ENCODE measurements at regions not wholly inside any gene's neighbourhood (a gene's known extent, or its start where the extent isn't known, plus 50 kb on each side); places are given as distances from the start of the nearest gene placed in this dataset.
"Not testable (repeated sequence)": the region's sequence is repeated elsewhere in the genome, so short reads cannot be mapped to it uniquely, and the experiment has no call there.

- Histone ChIP-seq H3K4me1 (ENCODE audit: control insufficient read depth in 1 of 2, extremely low read depth in 1 of 2, insufficient read depth in 2 of 2, low read length in 2 of 2) (no peaks in the 10 kb centered on the region), H3K4me3 (ENCODE audit: control insufficient read depth in 1 of 2, extremely low read depth in 1 of 2, low read length in 1 of 2) (no peak overlapping the region), H3K27ac (ENCODE audit: low read length) (no peak overlapping the region), H3K36me3 (ENCODE audit: control insufficient read depth in 2 of 2, extremely low read depth in 1 of 2, insufficient read depth in 1 of 2, low read length in 1 of 2) (no peaks in the 10 kb centered on the region), H3K27me3 (replicated peaks in 1 of 2; ENCODE audit: control insufficient read depth in 2 of 2, extremely low read depth in 1 of 2, insufficient read depth in 2 of 2, low read length in 1 of 2) (no peaks in the 10 kb centered on the region), H3K9me3 (no peaks in the 10 kb centered on the region)
- 74% methylated on average over 5 of the region's 6 CpGs for WGBS (ENCODE audit: insufficient coverage)
- Mint-ChIP-seq H3K27me3 (no peaks in the 10 kb centered on the region), H3K4me3 (no peak overlapping the region), H3K27ac (no peak overlapping the region), H3K4me1 (no peaks in the 10 kb centered on the region), H3K9me3 (peaks cover 7 to 12% (median 12%) of the 10 kb centered on the region in 3 donors), H3K36me3 (no peaks in the 10 kb centered on the region)
- ChIA-PET CTCF (no interaction called here), POLR2A (interaction anchor here in 1 of 2 donors (0.6 kb wide), 1 partner anchor 26 kb away, joined by 3 read pairs; no protein-coding TSS in a partner anchor)
- DNase-seq (no peak), ATAC-seq (replicated peaks in 1 of 4) (no peak)
Observed at GRCh38 chr18:34386803-34387202, 162.1 kb upstream of the NOL4 start.

GRCh38 chr18:34397286-34397896 is 172.7 kb upstream of the NOL4 start:
- POLR2A ChIA-PET = no interaction called here
- H3K9me3 Mint-ChIP-seq = peaks cover 8 to 13% (median 12%) of the 10 kb centered on the region in 3 donors
- no CpG with 5 or more reads among the region's 2 CpGs for WGBS (ENCODE audit: insufficient coverage)

GRCh38 chr18:34399892-34400291 is 175.2 kb upstream of the NOL4 start:
- Histone ChIP-seq H3K36me3 (ENCODE audit: control insufficient read depth in 2 of 2, extremely low read depth in 1 of 2, insufficient read depth in 1 of 2, low read length in 1 of 2) (no peaks in the 10 kb centered on the region), H3K9me3 (no peaks in the 10 kb centered on the region), H3K27me3 (replicated peaks in 1 of 2; ENCODE audit: control insufficient read depth in 2 of 2, extremely low read depth in 1 of 2, insufficient read depth in 2 of 2, low read length in 1 of 2) (no peaks in the 10 kb centered on the region), H3K4me3 (ENCODE audit: control insufficient read depth in 1 of 2, extremely low read depth in 1 of 2, low read length in 1 of 2) (no peak overlapping the region), H3K27ac (ENCODE audit: low read length) (no peak overlapping the region), H3K4me1 (ENCODE audit: control insufficient read depth in 1 of 2, extremely low read depth in 1 of 2, insufficient read depth in 2 of 2, low read length in 2 of 2) (no peaks in the 10 kb centered on the region)
- Mint-ChIP-seq H3K4me1 (no peaks in the 10 kb centered on the region), H3K27me3 (no peaks in the 10 kb centered on the region), H3K4me3 (no peak overlapping the region), H3K9me3 (peaks cover 5 to 18% (median 18%) of the 10 kb centered on the region in 3 donors), H3K36me3 (no peaks in the 10 kb centered on the region), H3K27ac (no peak overlapping the region)
- ATAC-seq (replicated peaks in 1 of 4) (no peak), DNase-seq (no peak)
- WGBS (ENCODE audit: insufficient coverage) = no CpG with 5 or more reads among the region's 3 CpGs
- POLR2A ChIA-PET = no interaction called here
- CTCF ChIA-PET = no interaction called here

More at GRCh38 chr18:34397286-34397896, 172.7 kb upstream of the NOL4 start:
- DNase-seq = no peak
- Mint-ChIP-seq H3K4me3 (no peak overlapping the region), H3K27me3 (no peaks in the 10 kb centered on the region), H3K27ac (no peak overlapping the region), H3K4me1 (no peaks in the 10 kb centered on the region), H3K36me3 (no peaks in the 10 kb centered on the region)
- Histone ChIP-seq H3K4me1 (ENCODE audit: control insufficient read depth in 1 of 2, extremely low read depth in 1 of 2, insufficient read depth in 2 of 2, low read length in 2 of 2) (no peaks in the 10 kb centered on the region), H3K27me3 (replicated peaks in 1 of 2; ENCODE audit: control insufficient read depth in 2 of 2, extremely low read depth in 1 of 2, insufficient read depth in 2 of 2, low read length in 1 of 2) (no peaks in the 10 kb centered on the region), H3K27ac (ENCODE audit: low read length) (no peak overlapping the region), H3K9me3 (no peaks in the 10 kb centered on the region), H3K36me3 (ENCODE audit: control insufficient read depth in 2 of 2, extremely low read depth in 1 of 2, insufficient read depth in 1 of 2, low read length in 1 of 2) (no peaks in the 10 kb centered on the region), H3K4me3 (ENCODE audit: control insufficient read depth in 1 of 2, extremely low read depth in 1 of 2, low read length in 1 of 2) (no peak overlapping the region)
- CTCF ChIA-PET = no interaction called here
- ATAC-seq (replicated peaks in 1 of 4) = no peak

GRCh38 chr18:34400834-34401233 is 176.1 kb upstream of the NOL4 start:
- POLR2A ChIA-PET = no interaction called here
- DNase-seq (no peak), ATAC-seq (replicated peaks in 1 of 4) (no peak)
- Histone ChIP-seq H3K27me3 (replicated peaks in 1 of 2; ENCODE audit: control insufficient read depth in 2 of 2, extremely low read depth in 1 of 2, insufficient read depth in 2 of 2, low read length in 1 of 2) (no peaks in the 10 kb centered on the region), H3K9me3 (no peaks in the 10 kb centered on the region), H3K4me3 (ENCODE audit: control insufficient read depth in 1 of 2, extremely low read depth in 1 of 2, low read length in 1 of 2) (no peak overlapping the region), H3K36me3 (ENCODE audit: control insufficient read depth in 2 of 2, extremely low read depth in 1 of 2, insufficient read depth in 1 of 2, low read length in 1 of 2) (no peaks in the 10 kb centered on the region), H3K4me1 (ENCODE audit: control insufficient read depth in 1 of 2, extremely low read depth in 1 of 2, insufficient read depth in 2 of 2, low read length in 2 of 2) (no peaks in the 10 kb centered on the region), H3K27ac (ENCODE audit: low read length) (no peak overlapping the region)
- no CpG with 5 or more reads among the region's 1 CpG for WGBS (ENCODE audit: insufficient coverage)
- H3K9me3 Mint-ChIP-seq = peaks cover 0 to 18% (median 18%) of the 10 kb centered on the region in 3 donors
- no peaks in the 10 kb centered on the region for H3K27me3 Mint-ChIP-seq
- H3K27ac Mint-ChIP-seq = no peak overlapping the region
- H3K4me1 Mint-ChIP-seq = no peaks in the 10 kb centered on the region
- no peaks in the 10 kb centered on the region for H3K36me3 Mint-ChIP-seq
- CTCF ChIA-PET = no interaction called here
- H3K4me3 Mint-ChIP-seq = no peak overlapping the region

- H3K27ac ChIP-seq (ENCODE audit: low read length) = no peak overlapping the region
- POLR2A ChIA-PET = no interaction called here
- Mint-ChIP-seq H3K36me3 (no peaks in the 10 kb centered on the region), H3K27ac (no peak overlapping the region), H3K9me3 (peaks cover 0 to 21% (median 18%) of the 10 kb centered on the region in 3 donors), H3K27me3 (no peaks in the 10 kb centered on the region), H3K4me3 (no peak overlapping the region), H3K4me1 (no peaks in the 10 kb centered on the region)
- CTCF ChIA-PET = no interaction called here
- WGBS (ENCODE audit: insufficient coverage) = no CpG with 5 or more reads among the region's 2 CpGs
- no peaks in the 10 kb centered on the region for H3K27me3 ChIP-seq (replicated peaks in 1 of 2; ENCODE audit: control insufficient read depth in 2 of 2, extremely low read depth in 1 of 2, insufficient read depth in 2 of 2, low read length in 1 of 2)
- H3K9me3 ChIP-seq = no peaks in the 10 kb centered on the region
- DNase-seq (no peak), ATAC-seq (replicated peaks in 1 of 4) (no peak)
- no peaks in the 10 kb centered on the region for H3K4me1 ChIP-seq (ENCODE audit: control insufficient read depth in 1 of 2, extremely low read depth in 1 of 2, insufficient read depth in 2 of 2, low read length in 2 of 2)
- H3K4me3 ChIP-seq (ENCODE audit: control insufficient read depth in 1 of 2, extremely low read depth in 1 of 2, low read length in 1 of 2) = no peak overlapping the region
- H3K36me3 ChIP-seq (ENCODE audit: control insufficient read depth in 2 of 2, extremely low read depth in 1 of 2, insufficient read depth in 1 of 2, low read length in 1 of 2) = no peaks in the 10 kb centered on the region
Observed at GRCh38 chr18:34401775-34402174, 177.1 kb upstream of the NOL4 start.

GRCh38 chr18:34407471-34407870 is 182.8 kb upstream of the NOL4 start:
- peaks cover 12 to 30% (median 13%) of the 10 kb centered on the region in 3 donors for H3K9me3 Mint-ChIP-seq
- DNase-seq; H3K4me3 Mint-ChIP-seq; H3K36me3 ChIP-seq (ENCODE audit: control insufficient read depth in 2 of 2, extremely low read depth in 1 of 2, insufficient read depth in 1 of 2, low read length in 1 of 2); H3K4me1 Mint-ChIP-seq; CTCF ChIA-PET; H3K27ac ChIP-seq (ENCODE audit: low read length); H3K9me3 ChIP-seq; H3K4me1 ChIP-seq (ENCODE audit: control insufficient read depth in 1 of 2, extremely low read depth in 1 of 2, insufficient read depth in 2 of 2, low read length in 2 of 2); H3K36me3 Mint-ChIP-seq; H3K4me3 ChIP-seq (ENCODE audit: control insufficient read depth in 1 of 2, extremely low read depth in 1 of 2, low read length in 1 of 2); H3K27me3 Mint-ChIP-seq; H3K27ac Mint-ChIP-seq; ATAC-seq (replicated peaks in 1 of 4); H3K27me3 ChIP-seq (replicated peaks in 1 of 2; ENCODE audit: control insufficient read depth in 2 of 2, extremely low read depth in 1 of 2, insufficient read depth in 2 of 2, low read length in 1 of 2): not testable (repeated sequence)
- 89% methylated on average over 7 of the region's 12 CpGs for WGBS (ENCODE audit: insufficient coverage)
- POLR2A ChIA-PET = interaction anchor here in 1 of 2 donors (0.6 kb wide), 1 partner anchor 47 kb away, joined by 3 read pairs; no protein-coding TSS in a partner anchor

GRCh38 chr18:34411952-34412351 is 187.2 kb upstream of the NOL4 start:
- Histone ChIP-seq H3K27ac (ENCODE audit: low read length) (no peak overlapping the region), H3K4me1 (ENCODE audit: control insufficient read depth in 1 of 2, extremely low read depth in 1 of 2, insufficient read depth in 2 of 2, low read length in 2 of 2) (no peaks in the 10 kb centered on the region), H3K36me3 (ENCODE audit: control insufficient read depth in 2 of 2, extremely low read depth in 1 of 2, insufficient read depth in 1 of 2, low read length in 1 of 2) (no peaks in the 10 kb centered on the region), H3K9me3 (no peaks in the 10 kb centered on the region), H3K27me3 (replicated peaks in 1 of 2; ENCODE audit: control insufficient read depth in 2 of 2, extremely low read depth in 1 of 2, insufficient read depth in 2 of 2, low read length in 1 of 2) (no peaks in the 10 kb centered on the region), H3K4me3 (ENCODE audit: control insufficient read depth in 1 of 2, extremely low read depth in 1 of 2, low read length in 1 of 2) (no peak overlapping the region)
- CTCF ChIA-PET = no interaction called here
- H3K9me3 Mint-ChIP-seq = peaks cover 5 to 18% (median 14%) of the 10 kb centered on the region in 3 donors
- no peaks in the 10 kb centered on the region for H3K27me3 Mint-ChIP-seq
- H3K4me1 Mint-ChIP-seq = no peaks in the 10 kb centered on the region
- no peak for ATAC-seq (replicated peaks in 1 of 4)
- H3K36me3 Mint-ChIP-seq = no peaks in the 10 kb centered on the region
- no CpG with 5 or more reads among the region's 1 CpG for WGBS (ENCODE audit: insufficient coverage)
- POLR2A ChIA-PET = no interaction called here
- H3K27ac Mint-ChIP-seq = no peak overlapping the region
- no peak for DNase-seq
- no peak overlapping the region for H3K4me3 Mint-ChIP-seq

Measured in T-cell (primary cell).